HEK293 (cell line): ENCODE measurements at regions not wholly inside any gene's neighbourhood (a gene's known extent, or its start where the extent isn't known, plus 50 kb on each side); places are given as distances from the start of the nearest gene placed in this dataset.

ENCODE experiments used
- CTCF ChIP-seq: fragments of 450-650 bp; formaldehyde crosslinking; IDR thresholded peaks from 2 replicates; pipeline ENCODE4 v1.5.1; 2016; ENCODE audit warnings: missing biosample characterization, missing genetic modification characterization
- KLF1 ChIP-seq: fragments of 450-650 bp; formaldehyde crosslinking; IDR thresholded peaks from 2 replicates; pipeline ENCODE4 v1.5.1; 2016; ENCODE audit warnings: missing biosample characterization, missing genetic modification characterization
- KLF16 ChIP-seq: fragments of 450-650 bp; formaldehyde crosslinking; IDR thresholded peaks from 2 replicates; pipeline ENCODE4 v1.5.1; 2017; ENCODE audit warnings: missing biosample characterization, missing genetic modification characterization
- REST ChIP-seq: fragments of 450-650 bp; formaldehyde crosslinking; IDR thresholded peaks from 2 replicates; pipeline ENCODE4 v1.5.1; 2016; ENCODE audit warnings: missing biosample characterization, missing genetic modification characterization
- ZEB2 ChIP-seq: fragments of 450-650 bp; formaldehyde crosslinking; IDR thresholded peaks from 2 replicates; pipeline ENCODE4 v1.5.1; 2016; ENCODE audit warnings: missing biosample characterization, missing genetic modification characterization
- ZNF24 ChIP-seq: fragments of 450-650 bp; formaldehyde crosslinking; IDR thresholded peaks from 2 replicates; pipeline ENCODE4 v1.5.1; 2016; ENCODE audit warnings: missing biosample characterization, missing genetic modification characterization
- ZNF266 ChIP-seq: fragments of 450-650 bp; formaldehyde crosslinking; IDR thresholded peaks from 2 replicates; pipeline ENCODE4 v1.5.1; 2016; ENCODE audit warnings: missing biosample characterization, missing genetic modification characterization, low read depth
- ZNF776 ChIP-seq: fragments of 450-650 bp; formaldehyde crosslinking; IDR thresholded peaks from 2 replicates; pipeline ENCODE4 v1.5.0; 2017; ENCODE audit warnings: missing biosample characterization, missing genetic modification characterization, borderline replicate concordance

- no peak for TF ChIP-seq CTCF (tag by site-specific recombination)
- no peak for TF ChIP-seq ZNF266
- no peak for TF ChIP-seq ZNF24 (tag by site-specific recombination)
- TF ChIP-seq KLF16 (tag by site-specific recombination) = no peak
- no peak for TF ChIP-seq ZEB2 (tag by site-specific recombination)
- no peak for TF ChIP-seq KLF1 (tag by site-specific recombination)
- TF ChIP-seq REST (tag by site-specific recombination) = no peak
- no peak for TF ChIP-seq ZNF776 (tag by site-specific recombination)
Observed at GRCh38 chr5:91468651-91469422, 85.7 kb upstream of the ARRDC3 start.
